Right lung (tissue), 2 donors: ENCODE measurements at regions not wholly inside any gene's neighbourhood (a gene's known extent, or its start where the extent isn't known, plus 50 kb on each side); places are given as distances from the start of the nearest gene placed in this dataset.

ENCODE experiments used
- DNase-seq, 2 donors: peaks; one replicate each; pipeline ENCODE4 v3.0.0-alpha.2; 2013

- no peak for DNase-seq
Observed at GRCh38 chr10:110434489-110435096, 63.1 kb upstream of the DUSP5 start.

GRCh38 chr10:110436554-110437350 is 61.0 kb upstream of the DUSP5 start:
- DNase-seq = no peak

- DNase-seq = no peak
Observed at GRCh38 chr10:110437351-110437605, 60.4 kb upstream of the DUSP5 start.

GRCh38 chr10:110437761-110438341 is 59.9 kb upstream of the DUSP5 start:
- DNase-seq = no peak

- DNase-seq = no peak
Observed at GRCh38 chr10:110442746-110443145, 55.0 kb upstream of the DUSP5 start.

- no peak for DNase-seq
Observed at GRCh38 chr10:110443239-110444003, 54.3 kb upstream of the DUSP5 start.

GRCh38 chr10:110444004-110444337 is 53.7 kb upstream of the DUSP5 start:
- no peak for DNase-seq

GRCh38 chr10:110445871-110446270 is 51.8 kb upstream of the DUSP5 start:
- DNase-seq = no peak

- DNase-seq = no peak
Observed at GRCh38 chr10:110446277-110446676, 51.4 kb upstream of the DUSP5 start.

GRCh38 chr10:110446954-110447608 is 50.6 kb upstream of the DUSP5 start:
- DNase-seq = no peak

GRCh38 chr10:110447886-110448285 is 49.8 kb upstream of the DUSP5 start:
- DNase-seq = no peak
